GM12878 (cell line): ENCODE measurements at regions not wholly inside any gene's neighbourhood (a gene's known extent, or its start where the extent isn't known, plus 50 kb on each side); places are given as distances from the start of the nearest gene placed in this dataset.

Source experiments
- ATAC-seq: fragments of 200-7000 bp; cut with Tn5 transposase; 3 replicates; pipeline ENCODE4 v1.9.1; 2020; ENCODE audit warnings: mild to moderate bottlenecking, moderate library complexity
- BruUV-seq: library from RNA; stranded (reverse); fragments of 400-500 nt; replicated peaks from 2 replicates; lab custom pipeline; 2021; lab: Mats Ljungman, UMichigan
- CTCF ChIA-PET: fragments of 300-600 bp; sonication (Branson Sonifier 250); formaldehyde crosslinking; extraction: SDS; loops from one replicate; lab custom pipeline; 2021; ENCODE audit warnings: inconsistent platforms; lab: Yijun Ruan, JAX
- POLR2A ChIA-PET: fragments of 350-600 bp; formaldehyde crosslinking; extraction: SDS; loops from one replicate; lab custom pipeline; 2021; ENCODE audit warnings: inconsistent platforms; lab: Charles Lee
- RAD21 ChIA-PET: fragments of 300-600 bp; sonication (Branson Sonifier 250); formaldehyde crosslinking; loops from one replicate; lab custom pipeline; 2023; ENCODE audit warnings: antibody characterized with exemption; ENCODE audit not compliant: unreplicated experiment; lab: Charles Lee
- SMC1A ChIA-PET: fragments of 300-600 bp; sonication (Branson Sonifier 250); formaldehyde crosslinking; loops from one replicate; lab custom pipeline; 2023; ENCODE audit not compliant: unreplicated experiment, uncharacterized antibody; lab: Charles Lee
- DNase-seq: peaks from one replicate; pipeline ENCODE4 v3.0.0-alpha.2; 2011; ENCODE audit warnings: low read depth, low spot score
- FAIRE-seq: peaks from 3 replicates; lab custom pipeline; 2011; peaks lifted over from hg19 to GRCh38; lab: Jason Lieb, UNC
- H2AFZ ChIP-seq: 2 replicates; pipeline ENCODE4 v1.6.0; 2011; ENCODE audit warnings: low read depth, low read length, control low read depth; ENCODE audit not compliant: control insufficient read depth
- H3K27ac ChIP-seq: 2 replicates; pipeline ENCODE4 v1.5.1; 2011; ENCODE audit warnings: control low read depth; ENCODE audit not compliant: control insufficient read depth, insufficient read depth
- H3K27me3 ChIP-seq, 2 experiments: replicated peaks in 1 of 2; 2 replicates each; pipeline versions ENCODE4 v1.6.0 to v1.6.1; 2011; ENCODE audit warnings: low read length in 1 of 2; ENCODE audit not compliant: control insufficient read depth in 2 of 2, insufficient read depth in 2 of 2
- H3K36me3 ChIP-seq, 2 experiments: 2 replicates each; pipeline ENCODE4 v1.5.1; 2011; ENCODE audit warnings: low read length in 1 of 2; ENCODE audit not compliant: control insufficient read depth in 2 of 2, insufficient read depth in 2 of 2
- H3K4me1 ChIP-seq: 2 replicates; pipeline ENCODE4 v1.6.1; 2011; ENCODE audit warnings: mild to moderate bottlenecking, low read length, moderate library complexity, mixed read lengths; ENCODE audit not compliant: control insufficient read depth, insufficient read depth
- H3K4me2 ChIP-seq: 2 replicates; pipeline ENCODE4 v1.6.0; 2011; ENCODE audit warnings: control low read depth; ENCODE audit not compliant: control insufficient read depth, insufficient read depth
- H3K4me3 ChIP-seq: fragments of 200-600 bp; sonication (generic); 2 replicates; pipeline ENCODE4 v1.5.1; 2016
- H3K79me2 ChIP-seq: 2 replicates; pipeline ENCODE4 v1.6.0; 2011; ENCODE audit warnings: low read length; ENCODE audit not compliant: control insufficient read depth, insufficient read depth
- H3K9ac ChIP-seq: 2 replicates; pipeline ENCODE4 v1.8.0; 2011; ENCODE audit warnings: low read length, control low read depth, mixed read lengths; ENCODE audit not compliant: control insufficient read depth, insufficient read depth
- H3K9me3 ChIP-seq: replicated peaks from 3 replicates; pipeline ENCODE4 v1.5.1; 2011; ENCODE audit warnings: mild to moderate bottlenecking, low read length; ENCODE audit not compliant: control insufficient read depth, insufficient read depth
- H4K20me1 ChIP-seq: 2 replicates; pipeline ENCODE4 v1.6.0; 2011; ENCODE audit not compliant: control insufficient read depth, insufficient read depth
- FOS ChIP-seq: IDR thresholded peaks from 3 replicates; pipeline ENCODE4 v1.6.1; 2011; ENCODE audit warnings: borderline replicate concordance; ENCODE audit not compliant: insufficient read length; ENCODE audit errors: extremely low read depth
- HSF1 ChIP-seq: fragments of 150-350 bp; IDR thresholded peaks from 2 replicates; pipeline ENCODE4 v1.6.1; 2014; ENCODE audit warnings: mild to moderate bottlenecking, low read depth, low read length
- NFYB ChIP-seq: IDR thresholded peaks from 2 replicates; pipeline ENCODE4 v1.6.1; 2011; ENCODE audit warnings: low read depth, mild to moderate bottlenecking, low read length, improper control_type of control experiment, moderate library complexity; ENCODE audit not compliant: insufficient read depth
- NRF1 ChIP-seq: conservative IDR thresholded peaks from 2 replicates; pipeline ENCODE4 v1.6.1; 2011; ENCODE audit warnings: mild to moderate bottlenecking, low read depth, low read length, improper control_type of control experiment
- PKNOX1 ChIP-seq: fragments of 450-650 bp; IDR thresholded peaks from 2 replicates; pipeline ENCODE4 v1.6.1; 2016; ENCODE audit warnings: mild to moderate bottlenecking
- POLR2AphosphoS5 ChIP-seq: IDR thresholded peaks from 2 replicates; pipeline ENCODE4 v1.6.1; 2011; ENCODE audit warnings: mild to moderate bottlenecking, low read length, inconsistent platforms
- RAD21 ChIP-seq: IDR thresholded peaks from 2 replicates; pipeline ENCODE4 v1.6.1; 2011; ENCODE audit warnings: mild to moderate bottlenecking, low read depth, low read length, moderate library complexity; ENCODE audit not compliant: insufficient read depth
- RELB ChIP-seq: fragments of 450-650 bp; IDR thresholded peaks from 2 replicates; pipeline ENCODE4 v1.6.1; 2017; ENCODE audit warnings: low read depth, mild to moderate bottlenecking, moderate library complexity
- YBX1 ChIP-seq: fragments of 450-650 bp; IDR thresholded peaks from 2 replicates; pipeline ENCODE4 v1.6.1; 2016; ENCODE audit warnings: antibody characterized with exemption
- ZBED1 ChIP-seq: IDR thresholded peaks from 2 replicates; pipeline ENCODE4 v1.6.1; 2016; ENCODE audit warnings: borderline replicate concordance
- ZBTB40 ChIP-seq: fragments of 450-650 bp; IDR thresholded peaks from 2 replicates; pipeline ENCODE4 v1.6.1; 2016; ENCODE audit warnings: mild to moderate bottlenecking, moderate library complexity, borderline replicate concordance
- ZNF384 ChIP-seq: IDR thresholded peaks from 2 replicates; pipeline ENCODE4 v1.6.1; 2012; ENCODE audit warnings: low read depth, mild to moderate bottlenecking, low read length, improper control_type of control experiment, borderline replicate concordance
- WGBS: methylation state at CpG from one replicate; pipeline ENCODE4 v1.1.6; 2016; ENCODE audit warnings: low lambda C conversion rate; ENCODE audit not compliant: insufficient replicate concordance, insufficient coverage; ENCODE audit errors: missing lambda C conversion rate; 5-methylcytosine and 5-hydroxymethylcytosine counted together
- in situ Hi-C: fragments of 300-500 bp; cut with MboI; formaldehyde crosslinking; loops from 9 replicates; pipeline ENCODE4 v1.14.3; 2018; ENCODE audit warnings: mixed read lengths
- intact Hi-C: fragments of 100-400 bp; cut with micrococcal nuclease; formaldehyde crosslinking; loops from one replicate; pipeline ENCODE4 v1.14.2; 2022; ENCODE audit not compliant: unreplicated experiment

- TF ChIP-seq ZNF384: no peak
- no peak for TF ChIP-seq ZBTB40
- no peak for TF ChIP-seq NRF1
- TF ChIP-seq NFYB: no peak
- TF ChIP-seq YBX1: no peak
- peak; percentile 37 for TF ChIP-seq RAD21
- TF ChIP-seq ZBED1: no peak
Measured at GRCh38 chr20:39398656-39399055, 436.5 kb downstream of the DHX35 start (continued).

- Histone ChIP-seq H3K9ac (no peak overlapping the region), H3K27me3 (no peaks in the 10 kb centered on the region; a peak in 2 of 4 replicates), H3K36me3 (no peaks in the 10 kb centered on the region), H3K9me3 (no peaks in the 10 kb centered on the region), H4K20me1 (no peaks in the 10 kb centered on the region), H3K79me2 (no peaks in the 10 kb centered on the region), H3K27ac (no peak overlapping the region), H3K4me2 (no peak overlapping the region), H2AFZ (no peak overlapping the region), H3K4me1 (no peaks in the 10 kb centered on the region), H3K4me3 (no peak overlapping the region)
- CTCF ChIA-PET: interaction anchor here (0.8 to 2.8 kb wide), 5 partner anchors 31 to 131 kb away, joined by 3 to 42 read pairs (median 5); no protein-coding TSS in a partner anchor
- in situ Hi-C loops (no loop called here), intact Hi-C loops (loop anchor here (2.0 kb wide), 1 partner anchor 109 kb away; no protein-coding TSS in a partner anchor)
- BruUV-seq: no TSS peak
- POLR2A ChIA-PET: no interaction called here
- SMC1A ChIA-PET: interaction anchor here (1.9 kb wide), 1 partner anchor 108 kb away, joined by 24 read pairs; no protein-coding TSS in a partner anchor
- RAD21 ChIA-PET: interaction anchor here (1.2 to 2.2 kb wide), 3 partner anchors 108 to 128 kb away, joined by 4 to 25 read pairs (median 17); no protein-coding TSS in a partner anchor
- ATAC-seq (no peak), FAIRE-seq (no peak), DNase-seq (no peak)
- WGBS: 12% methylated on average over 2 of the region's 2 CpGs
- TF ChIP-seq FOS (no peak), POLR2AphosphoS5 (no peak), RELB (no peak), PKNOX1 (no peak), HSF1 (no peak)
Measured at GRCh38 chr20:39397646-39398045, 435.5 kb downstream of the DHX35 start.
